ENCODE measurements at regions not wholly inside any gene's neighbourhood (a gene's known extent, or its start where the extent isn't known, plus 50 kb on each side); places are given as distances from the start of the nearest gene placed in this dataset.

DNA sequence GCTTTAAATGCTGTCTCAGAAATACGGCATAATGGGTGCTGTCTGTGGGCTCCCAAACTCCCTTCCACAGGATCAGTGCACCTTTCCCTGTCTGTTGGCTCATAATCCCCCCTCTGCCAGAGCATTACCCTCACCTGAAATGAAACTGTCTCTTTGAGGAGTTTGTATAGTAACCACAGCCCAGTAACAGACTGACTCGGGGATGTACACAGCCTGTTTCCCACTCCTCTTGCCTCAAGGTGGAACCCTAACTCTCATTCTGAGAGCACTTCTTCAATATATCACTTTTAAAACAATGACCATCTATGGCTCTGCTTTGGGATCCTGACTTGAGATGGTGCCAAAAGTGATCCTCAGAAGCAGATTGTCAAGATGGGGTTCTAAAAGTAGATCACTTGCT lies 332.5 kb downstream of the AMY1C start:
- no peak overlapping the region for H3K4me3 ChIP-seq (replicated peaks in 1 of 3; ENCODE audit: insufficient read depth in 1 of 3, low read depth in 1 of 3, low read length in 3 of 3)
- H4K20me1 ChIP-seq (replicated peaks; ENCODE audit: control insufficient read depth, extremely low read depth, insufficient read depth, low read length) = no peaks in the 10 kb centered on the region
- H3K9me3 ChIP-seq (replicated peaks; ENCODE audit: control insufficient read depth, insufficient read depth, low read length) = peaks cover 3% of the 10 kb centered on the region
- ChIA-PET POLR2A (no interaction called here), CTCF (no interaction called here)
- no peak overlapping the region for H3K4me2 ChIP-seq (ENCODE audit: insufficient read depth, low read length)
- no peaks in the 10 kb centered on the region for H3K4me1 ChIP-seq (ENCODE audit: control insufficient read depth, extremely low read depth, insufficient read depth, low read length)
- H3K9me1 ChIP-seq (replicated peaks; ENCODE audit: control insufficient read depth, extremely low read depth, insufficient read depth, low read length) = no peaks in the 10 kb centered on the region
- FAIRE-seq (no peak), DNase-seq (ENCODE audit: low read depth, low spot score) (no peak)
- no peaks in the 10 kb centered on the region for H3K36me3 ChIP-seq (ENCODE audit: control insufficient read depth in 2 of 2, extremely low read depth in 1 of 2, insufficient read depth in 2 of 2, low read length in 2 of 2)
- H3K27me3 ChIP-seq (ENCODE audit: control insufficient read depth in 2 of 2, insufficient read depth in 2 of 2, low read length in 2 of 2) = no peaks in the 10 kb centered on the region
- no peaks in the 10 kb centered on the region for H3K79me2 ChIP-seq (ENCODE audit: control insufficient read depth, insufficient read depth, low read length)
- no peak overlapping the region for H2AFZ ChIP-seq (ENCODE audit: low read depth, low read length)
- dilution Hi-C loops (cut with MboI; ENCODE audit: extremely low pct_ligation_motif_present, low sequenced_read_pairs) = no loop called here
- no peak overlapping the region for H3K9ac ChIP-seq (replicated peaks; ENCODE audit: extremely low read depth, insufficient read depth, low read length)
- BruUV-seq (replicated peaks) = no TSS peak
- intact Hi-C loops (cut with micrococcal nuclease) = no loop called here
- H3K27ac ChIP-seq (ENCODE audit: insufficient read depth, low read depth, low read length) = no peak overlapping the region
- TF ChIP-seq, protein P1, sequence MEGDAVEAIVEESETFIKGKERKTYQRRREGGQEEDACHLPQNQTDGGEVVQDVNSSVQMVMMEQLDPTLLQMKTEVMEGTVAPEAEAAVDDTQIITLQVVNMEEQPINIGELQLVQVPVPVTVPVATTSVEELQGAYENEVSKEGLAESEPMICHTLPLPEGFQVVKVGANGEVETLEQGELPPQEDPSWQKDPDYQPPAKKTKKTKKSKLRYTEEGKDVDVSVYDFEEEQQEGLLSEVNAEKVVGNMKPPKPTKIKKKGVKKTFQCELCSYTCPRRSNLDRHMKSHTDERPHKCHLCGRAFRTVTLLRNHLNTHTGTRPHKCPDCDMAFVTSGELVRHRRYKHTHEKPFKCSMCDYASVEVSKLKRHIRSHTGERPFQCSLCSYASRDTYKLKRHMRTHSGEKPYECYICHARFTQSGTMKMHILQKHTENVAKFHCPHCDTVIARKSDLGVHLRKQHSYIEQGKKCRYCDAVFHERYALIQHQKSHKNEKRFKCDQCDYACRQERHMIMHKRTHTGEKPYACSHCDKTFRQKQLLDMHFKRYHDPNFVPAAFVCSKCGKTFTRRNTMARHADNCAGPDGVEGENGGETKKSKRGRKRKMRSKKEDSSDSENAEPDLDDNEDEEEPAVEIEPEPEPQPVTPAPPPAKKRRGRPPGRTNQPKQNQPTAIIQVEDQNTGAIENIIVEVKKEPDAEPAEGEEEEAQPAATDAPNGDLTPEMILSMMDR (IDR thresholded peaks at IDR 0.05; ENCODE audit: extremely low read depth in 1 of 2, insufficient read depth in 1 of 2, low read depth in 1 of 2, low read length in 2 of 2) = no peak
- TF ChIP-seq EZH2 (IDR thresholded peaks at IDR 0.05; ENCODE audit: borderline replicate concordance, low read depth, low read length, severe bottlenecking) = no peak

DNA sequence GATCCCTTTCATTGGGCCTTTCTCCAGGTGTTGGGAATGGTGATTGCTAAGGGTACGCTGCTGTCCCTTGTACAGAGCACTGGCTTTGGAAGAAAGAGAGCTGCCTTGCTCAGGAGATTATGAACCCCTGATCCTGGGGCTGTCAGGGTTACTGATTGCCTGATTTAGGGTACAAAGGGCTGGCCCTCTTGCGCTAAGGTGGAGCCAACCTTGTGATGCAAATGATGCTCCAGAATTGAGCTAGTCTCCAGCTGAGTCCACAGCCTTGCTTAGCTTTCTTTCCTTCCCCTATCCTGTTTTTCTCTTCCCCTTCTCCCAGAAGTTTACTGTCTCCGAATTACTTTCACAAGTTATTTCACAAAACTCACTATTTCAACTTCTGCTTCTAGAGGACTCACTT lies 334.7 kb downstream of the AMY1C start:
- no peaks in the 10 kb centered on the region for H3K27me3 ChIP-seq (ENCODE audit: control insufficient read depth in 2 of 2, insufficient read depth in 2 of 2, low read length in 2 of 2)
- TF ChIP-seq GATA2 (IDR thresholded peaks at IDR 0.05; ENCODE audit: insufficient read depth, insufficient read length, low read depth, low read length) (no peak), JUN (IDR thresholded peaks at IDR 0.05; ENCODE audit: borderline replicate concordance, insufficient read depth, insufficient read length, low read depth) (no peak), EZH2 (IDR thresholded peaks at IDR 0.05; ENCODE audit: borderline replicate concordance, low read depth, low read length, severe bottlenecking) (no peak), POLR2A (IDR thresholded peaks at IDR 0.05; ENCODE audit: low read depth, low read length) (no peak), MYC (IDR thresholded peaks at IDR 0.05; ENCODE audit: low read depth, low read length) (no peak), POLR2AphosphoS5 (IDR thresholded peaks at IDR 0.05; ENCODE audit: insufficient read depth, low read depth, low read length) (no peak), FOS (IDR thresholded peaks at IDR 0.05; ENCODE audit: borderline replicate concordance, insufficient read depth, low read length) (no peak)
- TF ChIP-seq, protein P1 (IDR thresholded peaks at IDR 0.05; ENCODE audit: extremely low read depth in 1 of 2, insufficient read depth in 1 of 2, low read depth in 1 of 2, low read length in 2 of 2) = no peak
- H3K4me3 ChIP-seq (replicated peaks in 1 of 3; ENCODE audit: insufficient read depth in 1 of 3, low read depth in 1 of 3, low read length in 3 of 3) = no peak overlapping the region
- intact Hi-C loops (cut with micrococcal nuclease) (no loop called here), dilution Hi-C loops (cut with MboI; ENCODE audit: extremely low pct_ligation_motif_present, low sequenced_read_pairs) (no loop called here)
- CTCF ChIA-PET = no interaction called here
- FAIRE-seq (no peak), DNase-seq (ENCODE audit: low read depth, low spot score) (no peak)
- H4K20me1 ChIP-seq (replicated peaks; ENCODE audit: control insufficient read depth, extremely low read depth, insufficient read depth, low read length) = no peaks in the 10 kb centered on the region
- H3K27ac ChIP-seq (ENCODE audit: insufficient read depth, low read depth, low read length) = no peak overlapping the region
- peaks cover 3% of the 10 kb centered on the region for H3K9me3 ChIP-seq (replicated peaks; ENCODE audit: control insufficient read depth, insufficient read depth, low read length)
- H2AFZ ChIP-seq (ENCODE audit: low read depth, low read length) = no peak overlapping the region
- H3K36me3 ChIP-seq (ENCODE audit: control insufficient read depth in 2 of 2, extremely low read depth in 1 of 2, insufficient read depth in 2 of 2, low read length in 2 of 2) = no peaks in the 10 kb centered on the region
- no peak overlapping the region for H3K4me2 ChIP-seq (ENCODE audit: insufficient read depth, low read length)
- POLR2A ChIA-PET = no interaction called here
- no peaks in the 10 kb centered on the region for H3K79me2 ChIP-seq (ENCODE audit: control insufficient read depth, insufficient read depth, low read length)
- no TSS peak for BruUV-seq (replicated peaks)
- no peak overlapping the region for H3K9ac ChIP-seq (replicated peaks; ENCODE audit: extremely low read depth, insufficient read depth, low read length)
- H3K4me1 ChIP-seq (ENCODE audit: control insufficient read depth, extremely low read depth, insufficient read depth, low read length) = no peaks in the 10 kb centered on the region
- no peaks in the 10 kb centered on the region for H3K9me1 ChIP-seq (replicated peaks; ENCODE audit: control insufficient read depth, extremely low read depth, insufficient read depth, low read length)

All from endothelial cell of umbilical vein (primary cell).